Spleen (tissue), 11 donors: ENCODE measurements at regions not wholly inside any gene's neighbourhood (a gene's known extent, or its start where the extent isn't known, plus 50 kb on each side); places are given as distances from the start of the nearest gene placed in this dataset.
A peak's percentile ranks its signal among the peaks of the same experiment; 100 is the strongest.

Source experiments
- DNase-seq: peaks from one replicate; pipeline ENCODE4 v3.0.0-alpha.2; 2020
- H3K27ac ChIP-seq, 8 donors: fragments of 200-600 bp; sonication (generic) in 7 of 8; 1 replicate in 4 of 8; 2 replicates in 4 of 8; pipeline versions ENCODE4 v1.5.0 to v1.8.0; 2016 to 2021; ENCODE audit warnings: inconsistent platforms in 4 of 8, mild to moderate bottlenecking in 4 of 8, moderate library complexity in 1 of 8
- H3K27me3 ChIP-seq, 7 donors: fragments of 200-600 bp; sonication (generic) in 6 of 7; replicated peaks in 1 of 7; 1 replicate in 4 of 7; 2 replicates in 3 of 7; pipeline versions ENCODE4 v1.5.0 to v1.8.0; 2016 to 2021; ENCODE audit warnings: inconsistent platforms in 3 of 7, mild to moderate bottlenecking in 1 of 7
- H3K36me3 ChIP-seq, 6 donors: fragments of 200-600 bp; sonication (generic) in 5 of 6; 1 replicate in 4 of 6; 2 replicates in 2 of 6; pipeline versions ENCODE4 v1.5.0 to v1.8.0; 2016 to 2021; ENCODE audit warnings: inconsistent platforms in 2 of 6
- H3K4me1 ChIP-seq, 6 donors: fragments of 200-600 bp; sonication (generic) in 5 of 6; 1 replicate in 3 of 6; 2 replicates in 3 of 6; pipeline versions ENCODE4 v1.5.0 to v1.8.0; 2016 to 2021; ENCODE audit warnings: inconsistent platforms in 3 of 6
- H3K4me3 ChIP-seq, 8 donors: fragments of 200-600 bp; sonication (generic) in 7 of 8; 1 replicate in 4 of 8; 2 replicates in 4 of 8; pipeline versions ENCODE4 v1.5.0 to v1.8.0; 2016 to 2021; ENCODE audit warnings: inconsistent platforms in 4 of 8, mild to moderate bottlenecking in 4 of 8, moderate library complexity in 2 of 8
- H3K9me3 ChIP-seq, 8 donors: fragments of 200-600 bp; sonication (generic) in 7 of 8; 1 replicate in 4 of 8; 2 replicates in 4 of 8; pipeline versions ENCODE4 v1.5.0 to v1.8.0; 2016 to 2021; ENCODE audit warnings: inconsistent platforms in 4 of 8
- POLR2A ChIP-seq, 3 donors: fragments of 450-650 bp; IDR thresholded peaks; one replicate each; pipeline ENCODE4 v1.5.1; 2017; ENCODE audit warnings: antibody characterized with exemption in 3 of 3, mild to moderate bottlenecking in 1 of 3
- POLR2AphosphoS5 ChIP-seq, 3 donors: sonication (generic); formaldehyde crosslinking; IDR thresholded peaks; one replicate each; pipeline ENCODE4 v1.5.1; 2017; ENCODE audit warnings: antibody characterized with exemption in 3 of 3
- WGBS, 5 donors: extraction: QIAGEN DNeasy Blood & Tissue Kit in 3 of 5; methylation state at CpG; one replicate each; pipeline versions ENCODE4 v1.1.5 to v1.1.7; 2013 to 2018; 5-methylcytosine and 5-hydroxymethylcytosine counted together
- intact Hi-C: fragments of 100-400 bp; cut with DNase I; formaldehyde crosslinking; loops from one replicate; pipeline ENCODE4 v1.15.0; 2023; ENCODE audit warnings: low total_unique reads
- TF ChIP-seq, protein P1 (sequence below), 11 experiments: fragments of 200-600 bp in 7 of 11; fragments of 450-650 bp in 4 of 11; sonication (generic) in 4 of 11; IDR thresholded peaks in 8 of 11; conservative IDR thresholded peaks in 3 of 11; 1 replicate in 7 of 11; 2 replicates in 4 of 11; pipeline versions ENCODE4 v1.4.0 to v1.8.0; 2016 to 2021; ENCODE audit warnings: antibody characterized with exemption in 11 of 11, inconsistent platforms in 4 of 11, mild to moderate bottlenecking in 1 of 11
- donor health status: healthy with polysubstance abuse.
- donor health status: DM: no; HTN: no; CAD: no; lungs with moderate emphysema.
- donor health status: DM: no; HTN: no; CAD: no.
- donor health status: Bipolar disorder and iron deficiency.
- donor health status: healthy.
- donor health status: DM: no; HTN: no; CAD: no.
- donor health status: DM: yes; HTN: yes; CAD: no.

DNA sequence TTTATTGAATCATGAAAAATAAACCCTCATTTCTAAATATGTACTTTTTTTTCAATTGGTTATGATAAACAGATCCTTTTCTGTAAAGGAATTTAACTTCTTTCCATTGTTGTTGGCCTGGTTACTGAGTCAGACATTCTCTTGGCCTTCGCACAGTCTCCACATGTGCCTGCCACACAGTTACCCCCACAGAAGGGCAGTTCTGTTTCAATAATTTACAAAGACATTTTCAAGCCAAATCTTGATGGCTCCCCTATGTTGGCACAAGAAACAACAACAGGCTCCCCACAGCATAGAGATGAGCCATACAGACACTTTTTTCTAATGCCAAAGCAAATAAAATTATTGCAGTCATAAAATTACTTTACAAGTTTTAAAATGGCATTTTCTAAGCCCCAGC lies 55.6 kb upstream of the BEND6 start:
- Histone ChIP-seq H3K4me1 (peaks cover 0 to 4% (median 0%) of the 10 kb centered on the region in 6 donors), H3K4me3 (no peak overlapping the region), H3K9me3 (no peaks in the 10 kb centered on the region), H3K27me3 (no peaks in the 10 kb centered on the region), H3K36me3 (no peaks in the 10 kb centered on the region), H3K27ac (no peak overlapping the region)
- intact Hi-C loops, result no loop called here
- TF ChIP-seq POLR2AphosphoS5 (IDR thresholded peaks at IDR 0.05) (no peak), POLR2A (IDR thresholded peaks at IDR 0.05) (no peak)
- TF ChIP-seq, protein P1, sequence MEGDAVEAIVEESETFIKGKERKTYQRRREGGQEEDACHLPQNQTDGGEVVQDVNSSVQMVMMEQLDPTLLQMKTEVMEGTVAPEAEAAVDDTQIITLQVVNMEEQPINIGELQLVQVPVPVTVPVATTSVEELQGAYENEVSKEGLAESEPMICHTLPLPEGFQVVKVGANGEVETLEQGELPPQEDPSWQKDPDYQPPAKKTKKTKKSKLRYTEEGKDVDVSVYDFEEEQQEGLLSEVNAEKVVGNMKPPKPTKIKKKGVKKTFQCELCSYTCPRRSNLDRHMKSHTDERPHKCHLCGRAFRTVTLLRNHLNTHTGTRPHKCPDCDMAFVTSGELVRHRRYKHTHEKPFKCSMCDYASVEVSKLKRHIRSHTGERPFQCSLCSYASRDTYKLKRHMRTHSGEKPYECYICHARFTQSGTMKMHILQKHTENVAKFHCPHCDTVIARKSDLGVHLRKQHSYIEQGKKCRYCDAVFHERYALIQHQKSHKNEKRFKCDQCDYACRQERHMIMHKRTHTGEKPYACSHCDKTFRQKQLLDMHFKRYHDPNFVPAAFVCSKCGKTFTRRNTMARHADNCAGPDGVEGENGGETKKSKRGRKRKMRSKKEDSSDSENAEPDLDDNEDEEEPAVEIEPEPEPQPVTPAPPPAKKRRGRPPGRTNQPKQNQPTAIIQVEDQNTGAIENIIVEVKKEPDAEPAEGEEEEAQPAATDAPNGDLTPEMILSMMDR (IDR thresholded peaks at IDR 0.05 in 8 of 11, conservative IDR thresholded peaks at IDR 0.05 in 3 of 11), result no peak
- 91 to 100% (median 97%) methylated on average over 1 of the region's 1 CpG for WGBS, 5 donors
- DNase-seq, result no peak

DNA sequence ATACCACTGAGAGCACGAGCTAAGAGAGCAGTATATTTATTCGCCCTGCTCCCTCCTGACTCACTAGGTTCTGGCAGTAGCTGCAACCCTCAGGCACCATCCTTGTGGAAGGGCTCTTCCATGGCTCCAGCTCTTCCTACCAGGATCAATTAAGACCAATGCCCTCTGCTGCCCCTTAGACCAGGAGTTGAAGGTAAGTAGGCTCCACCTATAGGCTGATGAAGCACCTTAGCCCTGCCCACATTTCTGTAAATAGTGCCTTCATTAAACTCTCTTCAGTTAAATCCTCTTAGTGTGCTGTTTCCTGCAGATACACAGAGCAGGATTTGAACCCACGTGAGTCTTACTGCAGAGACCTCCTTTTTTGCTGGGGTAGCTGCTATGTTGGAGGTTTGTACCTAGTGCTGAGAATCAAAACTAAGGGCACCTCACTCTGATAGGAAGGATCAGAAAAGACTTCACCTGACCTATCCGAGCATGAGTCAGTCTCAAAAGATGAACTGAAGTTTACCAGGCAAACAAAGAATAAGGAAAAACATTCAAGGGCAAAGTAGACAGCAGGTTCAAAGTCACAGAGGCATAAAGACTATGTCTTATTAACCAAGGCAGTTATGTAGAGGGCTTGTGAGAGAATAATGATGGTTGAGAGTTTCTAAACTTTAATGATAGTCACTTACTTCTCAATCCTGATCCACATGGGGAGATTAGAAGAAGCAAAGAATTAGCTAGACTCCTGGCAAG lies 56.9 kb upstream of the BEND6 start:
- Histone ChIP-seq H3K4me3 (no peak overlapping the region), H3K27ac (no peak overlapping the region), H3K36me3 (no peaks in the 10 kb centered on the region), H3K27me3 (no peaks in the 10 kb centered on the region), H3K4me1 (peaks cover 0 to 4% (median 0%) of the 10 kb centered on the region in 6 donors), H3K9me3 (no peaks in the 10 kb centered on the region)
- intact Hi-C loops, result no loop called here
- WGBS, 5 donors, result 85 to 91% (median 88%) methylated on average over 4 of the region's 4 CpGs
- DNase-seq, result no peak
- TF ChIP-seq POLR2A (IDR thresholded peaks at IDR 0.05) (no peak), POLR2AphosphoS5 (IDR thresholded peaks at IDR 0.05) (no peak)
- TF ChIP-seq, protein P1 (IDR thresholded peaks at IDR 0.05 in 8 of 11, conservative IDR thresholded peaks at IDR 0.05 in 3 of 11), result no peak

DNA sequence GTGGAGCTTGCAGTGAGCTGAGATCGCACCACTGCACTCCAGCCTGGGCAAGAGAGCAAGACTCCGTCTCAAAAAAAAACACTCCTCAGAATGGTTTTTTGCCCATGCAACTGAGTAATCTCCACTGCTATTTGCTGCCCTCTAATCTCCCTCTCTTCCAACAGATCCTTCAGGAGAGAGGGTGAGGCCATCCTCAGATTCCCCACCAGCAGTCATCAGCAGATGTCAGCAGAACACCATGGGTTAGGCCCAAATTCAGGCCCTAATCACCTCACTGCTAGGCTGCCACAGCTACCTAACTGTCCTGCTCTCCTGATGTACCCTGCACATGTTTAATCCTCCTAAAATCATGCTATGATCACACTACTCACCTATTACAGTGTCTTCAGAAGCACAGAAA lies 63.2 kb upstream of the BEND6 start:
- 94 to 98% (median 96%) methylated on average over 2 of the region's 2 CpGs for WGBS, 5 donors
- Histone ChIP-seq H3K36me3 (no peaks in the 10 kb centered on the region), H3K4me3 (no peak overlapping the region), H3K27me3 (no peaks in the 10 kb centered on the region), H3K4me1 (peaks cover 0 to 19% (median 0%) of the 10 kb centered on the region in 6 donors), H3K27ac (no peak overlapping the region), H3K9me3 (no peaks in the 10 kb centered on the region)
- intact Hi-C loops, result no loop called here
- TF ChIP-seq, protein P1 (IDR thresholded peaks at IDR 0.05 in 8 of 11, conservative IDR thresholded peaks at IDR 0.05 in 3 of 11), result no peak
- no peak for TF ChIP-seq POLR2AphosphoS5 (IDR thresholded peaks at IDR 0.05)
- TF ChIP-seq POLR2A (IDR thresholded peaks at IDR 0.05), result no peak
- no peak for DNase-seq

DNA sequence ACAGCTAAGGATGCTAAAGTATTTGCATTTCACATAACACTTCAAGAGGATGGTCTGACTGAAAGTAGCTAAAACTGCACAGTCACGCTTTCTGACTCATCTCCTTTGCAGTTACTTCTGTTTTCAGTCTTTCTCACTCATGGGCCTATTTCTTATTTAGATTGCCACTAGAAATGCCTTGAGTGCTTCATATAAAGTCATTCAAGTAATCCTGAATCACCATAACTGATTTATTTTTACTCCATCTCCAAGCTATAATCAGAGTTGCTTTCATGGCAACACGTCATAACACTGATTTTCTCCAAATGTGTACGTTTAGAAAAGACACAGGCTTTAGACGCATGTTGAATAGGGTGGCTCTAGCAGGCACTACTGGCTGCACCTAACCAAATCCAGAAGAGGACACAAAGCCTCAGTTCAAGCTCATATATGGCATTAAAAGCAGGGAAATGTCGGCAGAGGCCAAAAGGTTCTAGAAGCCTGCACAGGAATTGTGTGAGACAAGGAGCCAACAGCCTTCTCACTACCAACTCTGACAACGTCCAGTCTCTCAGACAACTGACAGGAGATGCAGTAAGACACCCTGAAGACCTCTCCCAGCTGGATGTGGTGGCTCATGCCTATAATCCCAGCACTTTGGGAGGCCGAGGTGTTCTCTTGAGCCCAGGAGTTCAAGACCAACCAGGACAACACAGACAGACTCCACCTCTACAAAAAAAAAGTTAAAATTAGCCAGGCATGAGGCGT lies 64.1 kb upstream of the BEND6 start:
- Histone ChIP-seq H3K27me3 (no peaks in the 10 kb centered on the region), H3K27ac (peak overlapping the region in 1 of 8 donors; percentile 6), H3K36me3 (no peaks in the 10 kb centered on the region), H3K4me3 (no peak overlapping the region), H3K9me3 (no peaks in the 10 kb centered on the region), H3K4me1 (peaks cover 0 to 19% (median 0%) of the 10 kb centered on the region in 6 donors)
- intact Hi-C loops, result no loop called here
- DNase-seq, result no peak
- 68 to 79% (median 74%) methylated on average over 7 to 8 of the region's 8 CpGs for WGBS, 5 donors
- TF ChIP-seq, protein P1 (IDR thresholded peaks at IDR 0.05 in 8 of 11, conservative IDR thresholded peaks at IDR 0.05 in 3 of 11), result no peak
- no peak for TF ChIP-seq POLR2A (IDR thresholded peaks at IDR 0.05)
- TF ChIP-seq POLR2AphosphoS5 (IDR thresholded peaks at IDR 0.05), result no peak
